ENCODE measurements at regions not wholly inside any gene's neighbourhood (a gene's known extent, or its start where the extent isn't known, plus 50 kb on each side); places are given as distances from the start of the nearest gene placed in this dataset.

- DNase-seq (ENCODE audit: low read depth), result no peak
- TF ChIP-seq, protein P1, sequence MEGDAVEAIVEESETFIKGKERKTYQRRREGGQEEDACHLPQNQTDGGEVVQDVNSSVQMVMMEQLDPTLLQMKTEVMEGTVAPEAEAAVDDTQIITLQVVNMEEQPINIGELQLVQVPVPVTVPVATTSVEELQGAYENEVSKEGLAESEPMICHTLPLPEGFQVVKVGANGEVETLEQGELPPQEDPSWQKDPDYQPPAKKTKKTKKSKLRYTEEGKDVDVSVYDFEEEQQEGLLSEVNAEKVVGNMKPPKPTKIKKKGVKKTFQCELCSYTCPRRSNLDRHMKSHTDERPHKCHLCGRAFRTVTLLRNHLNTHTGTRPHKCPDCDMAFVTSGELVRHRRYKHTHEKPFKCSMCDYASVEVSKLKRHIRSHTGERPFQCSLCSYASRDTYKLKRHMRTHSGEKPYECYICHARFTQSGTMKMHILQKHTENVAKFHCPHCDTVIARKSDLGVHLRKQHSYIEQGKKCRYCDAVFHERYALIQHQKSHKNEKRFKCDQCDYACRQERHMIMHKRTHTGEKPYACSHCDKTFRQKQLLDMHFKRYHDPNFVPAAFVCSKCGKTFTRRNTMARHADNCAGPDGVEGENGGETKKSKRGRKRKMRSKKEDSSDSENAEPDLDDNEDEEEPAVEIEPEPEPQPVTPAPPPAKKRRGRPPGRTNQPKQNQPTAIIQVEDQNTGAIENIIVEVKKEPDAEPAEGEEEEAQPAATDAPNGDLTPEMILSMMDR (IDR thresholded peaks at IDR 0.05; ENCODE audit: control insufficient read depth, insufficient read depth, low read depth, low read length, missing control alignments), result no peak
- H3K4me3 ChIP-seq (ENCODE audit: control insufficient read depth, low read depth, low read length), result no peak overlapping the region
Observed at GRCh38 chr4:13160920-13161319, 323.2 kb downstream of the RAB28 start.

DNA sequence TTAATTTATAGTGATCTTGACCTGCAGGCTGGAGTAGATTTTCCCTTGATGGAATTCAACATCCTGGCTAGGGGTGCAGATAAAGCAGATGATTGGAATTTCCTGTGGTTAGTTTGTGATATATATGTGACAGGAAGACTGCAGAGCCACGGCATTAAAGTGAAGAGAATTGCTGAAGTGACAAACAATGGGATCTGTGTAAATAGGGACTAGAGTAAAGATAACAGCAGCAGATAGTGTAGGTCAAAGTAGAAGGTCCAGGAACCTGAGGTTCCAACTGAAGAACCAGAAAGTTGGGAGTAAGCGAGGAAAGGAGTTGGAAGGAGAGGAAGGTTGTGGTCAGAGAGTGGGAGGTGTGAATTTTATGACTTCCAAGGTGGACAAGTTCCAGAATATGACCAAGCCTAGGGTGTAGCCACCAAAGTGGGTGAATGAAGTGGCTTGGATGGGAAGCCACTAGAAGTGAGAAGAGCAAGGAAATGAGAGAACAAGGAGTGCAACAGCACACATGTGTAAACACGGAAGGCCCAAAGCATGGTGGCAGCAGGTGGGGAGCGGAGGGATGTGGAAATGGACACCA, 325.0 kb downstream of the RAB28 start:
- TF ChIP-seq, protein P1 (IDR thresholded peaks at IDR 0.05; ENCODE audit: control insufficient read depth, insufficient read depth, low read depth, low read length, missing control alignments), result no peak
- DNase-seq (ENCODE audit: low read depth), result no peak
- no peak overlapping the region for H3K4me3 ChIP-seq (ENCODE audit: control insufficient read depth, low read depth, low read length)

DNA sequence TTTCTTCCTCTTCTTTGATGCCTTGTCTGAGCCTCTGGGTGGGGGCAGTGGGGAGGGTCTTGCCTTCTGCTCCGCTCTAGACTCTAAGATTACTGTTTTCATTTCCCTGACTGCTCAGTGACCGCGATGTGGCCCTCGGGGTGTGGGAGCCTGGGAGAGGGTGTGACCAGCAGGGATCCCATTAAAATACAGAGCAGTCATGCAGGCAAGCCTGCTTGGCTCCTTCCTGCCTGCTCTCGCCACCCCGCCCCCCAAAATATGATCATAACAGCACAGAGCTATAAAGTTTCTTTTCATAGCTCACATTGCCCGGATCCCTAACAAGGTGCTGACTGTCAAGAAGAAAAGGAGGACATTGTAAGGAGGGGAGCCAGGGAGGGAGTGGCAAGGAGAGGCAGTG, 332.9 kb downstream of the RAB28 start:
- TF ChIP-seq, protein P1 (IDR thresholded peaks at IDR 0.05; ENCODE audit: control insufficient read depth, insufficient read depth, low read depth, low read length, missing control alignments), result no peak
- DNase-seq (ENCODE audit: low read depth), result no peak
- no peak overlapping the region for H3K4me3 ChIP-seq (ENCODE audit: control insufficient read depth, low read depth, low read length)

DNA sequence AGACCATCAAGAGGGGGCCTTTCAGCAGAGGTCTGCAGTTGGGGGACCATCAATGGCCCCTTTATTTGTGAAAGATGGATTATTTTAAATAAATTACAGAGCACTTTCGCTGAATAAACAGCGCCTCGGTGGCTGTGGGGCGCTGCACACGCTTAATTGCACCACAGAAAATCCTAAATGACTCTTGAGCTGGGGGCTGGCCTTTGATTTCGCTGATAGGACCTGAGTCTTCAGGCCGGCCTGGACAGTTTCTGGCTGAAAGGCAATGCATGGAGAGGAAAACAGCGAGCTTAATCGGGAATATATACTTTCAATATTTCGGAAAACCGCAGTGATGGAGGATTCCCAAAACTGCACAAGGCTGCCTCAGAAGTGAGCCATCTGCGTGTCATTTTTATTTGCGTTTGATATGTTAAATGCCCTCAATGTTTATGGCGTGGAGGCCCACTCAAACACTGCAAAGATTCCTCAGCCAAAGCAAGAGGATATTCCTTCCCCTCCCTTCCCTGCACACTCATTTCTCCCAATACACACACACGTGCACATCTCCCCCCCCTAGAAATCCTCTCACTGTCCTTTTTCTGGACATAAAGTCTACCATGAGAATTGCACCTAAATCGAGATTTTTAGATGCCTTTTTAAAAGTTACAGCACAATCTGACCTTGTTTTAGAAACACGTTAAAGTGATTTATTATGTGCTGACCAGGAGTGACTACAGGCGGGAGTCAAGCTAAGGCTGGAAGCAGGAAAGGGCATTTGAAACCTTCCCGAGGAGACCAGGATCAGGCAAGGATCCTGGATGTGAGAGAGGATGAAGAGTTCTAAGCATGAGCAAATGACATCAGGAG, 340.7 kb downstream of the RAB28 start:
- TF ChIP-seq, protein P1 (IDR thresholded peaks at IDR 0.05; ENCODE audit: control insufficient read depth, insufficient read depth, low read depth, low read length, missing control alignments), result no peak
- DNase-seq (ENCODE audit: low read depth), result no peak

DNA sequence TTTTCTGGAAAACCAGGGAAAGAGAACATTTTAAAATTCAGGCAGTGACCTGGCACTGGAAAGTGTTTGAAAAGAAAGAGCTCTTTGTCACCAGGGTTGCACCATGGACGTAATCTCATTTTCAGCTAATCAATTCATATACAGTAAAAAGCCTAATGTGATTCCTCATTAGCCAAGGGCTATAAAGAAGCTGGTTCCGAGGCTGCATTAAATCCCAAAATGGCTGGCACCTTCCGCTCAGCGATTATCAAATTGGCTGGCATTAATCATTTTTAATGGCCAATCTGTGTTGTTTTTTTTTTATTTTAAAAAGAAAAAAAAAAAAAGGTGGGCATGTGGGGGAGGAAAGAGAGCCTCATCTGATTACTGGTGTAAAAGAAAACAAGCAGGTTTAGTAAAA, 341.4 kb downstream of the RAB28 start:
- DNase-seq (ENCODE audit: low read depth), result no peak
- TF ChIP-seq, protein P1 (IDR thresholded peaks at IDR 0.05; ENCODE audit: control insufficient read depth, insufficient read depth, low read depth, low read length, missing control alignments), result no peak
- no peak overlapping the region for H3K4me3 ChIP-seq (ENCODE audit: control insufficient read depth, low read depth, low read length)

More for the DNA sequence above, 340.7 kb downstream of the RAB28 start:
- H3K4me3 ChIP-seq (ENCODE audit: control insufficient read depth, low read depth, low read length), result no peak overlapping the region

DNA sequence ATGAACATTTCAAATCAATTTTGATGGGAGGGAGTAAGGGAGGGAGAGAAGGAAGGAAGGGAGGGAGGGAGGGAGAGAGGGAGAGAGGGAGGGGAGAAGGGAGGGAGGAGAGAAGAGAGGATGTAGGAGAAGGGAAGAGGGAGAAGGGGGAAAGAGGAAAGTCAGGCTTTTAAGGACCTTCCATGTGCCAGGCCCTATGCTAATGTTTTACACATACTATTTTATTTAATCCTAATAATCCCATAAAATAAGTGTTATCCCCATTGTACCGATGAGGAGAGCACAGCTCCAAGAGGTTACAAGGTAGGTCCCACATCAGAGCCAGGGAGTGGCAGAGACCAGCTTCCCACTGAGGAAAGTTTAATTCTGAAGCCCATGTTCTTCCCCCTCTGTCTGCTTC, 341.9 kb downstream of the RAB28 start:
- no peak overlapping the region for H3K4me3 ChIP-seq (ENCODE audit: control insufficient read depth, low read depth, low read length)
- TF ChIP-seq, protein P1 (IDR thresholded peaks at IDR 0.05; ENCODE audit: control insufficient read depth, insufficient read depth, low read depth, low read length, missing control alignments), result no peak
- no peak for DNase-seq (ENCODE audit: low read depth)
